Lung (tissue), 11 donors: ENCODE measurements at regions not wholly inside any gene's neighbourhood (a gene's known extent, or its start where the extent isn't known, plus 50 kb on each side); places are given as distances from the start of the nearest gene placed in this dataset.
A peak's percentile ranks its signal among the peaks of the same experiment; 100 is the strongest.

Source experiments
- ATAC-seq: fragments of 200-7000 bp; cut with Tn5 transposase; one replicate; pipeline ENCODE4 v1.9.1; 2020; ENCODE audit warnings: moderate number of reproducible peaks; ENCODE audit not compliant: insufficient read depth, low FRiP score
- DNase-seq, 3 donors: peaks; one replicate each; pipeline ENCODE4 v3.0.0-alpha.2; 2013 to 2017
- H3K27ac ChIP-seq, 2 donors: one replicate each; pipeline ENCODE4 v1.5.1; 2013; ENCODE audit warnings: mild to moderate bottlenecking in 2 of 2, moderate library complexity in 2 of 2, control low read depth in 1 of 2, inconsistent platforms in 1 of 2, low read depth in 1 of 2, low read length in 1 of 2
- H3K27me3 ChIP-seq, 3 donors: one replicate each; pipeline ENCODE4 v1.5.1; 2013; ENCODE audit warnings: low read length in 2 of 3; ENCODE audit not compliant: control insufficient read depth in 3 of 3, insufficient read depth in 3 of 3
- H3K36me3 ChIP-seq, 4 donors: one replicate each; pipeline ENCODE4 v1.5.1; 2013; ENCODE audit warnings: low read length in 4 of 4, mild to moderate bottlenecking in 1 of 4, moderate library complexity in 1 of 4; ENCODE audit not compliant: control insufficient read depth in 4 of 4, insufficient read depth in 4 of 4
- H3K4me1 ChIP-seq, 5 donors: one replicate each; pipeline ENCODE4 v1.5.1; 2013; ENCODE audit warnings: low read length in 5 of 5, mild to moderate bottlenecking in 2 of 5, moderate library complexity in 1 of 5; ENCODE audit not compliant: control insufficient read depth in 5 of 5, insufficient read depth in 5 of 5
- H3K4me3 ChIP-seq: one replicate; pipeline ENCODE4 v1.5.1; 2013; ENCODE audit warnings: mild to moderate bottlenecking, control low read depth, moderate library complexity
- H3K9ac ChIP-seq, 2 donors: one replicate each; pipeline ENCODE4 v1.5.1; 2013; ENCODE audit warnings: low read length in 2 of 2, control low read depth in 1 of 2; ENCODE audit not compliant: insufficient read depth in 1 of 2
- H3K9me3 ChIP-seq, 4 donors: one replicate each; pipeline ENCODE4 v1.5.1; 2013; ENCODE audit warnings: low read length in 3 of 4, mild to moderate bottlenecking in 1 of 4, moderate library complexity in 1 of 4; ENCODE audit not compliant: control insufficient read depth in 4 of 4, insufficient read depth in 3 of 4
- WGBS, 2 donors: extraction: QIAGEN DNeasy Blood & Tissue Kit; methylation state at CpG; one replicate each; pipeline ENCODE4 v1.1.7; 2013; 5-methylcytosine and 5-hydroxymethylcytosine counted together
- TF ChIP-seq, protein P1 (sequence below): IDR thresholded peaks from 2 replicates; pipeline ENCODE4 v1.5.1; 2012; ENCODE audit warnings: mild to moderate bottlenecking; ENCODE audit errors: control extremely low read depth, extremely low read depth
- donor health status: control.
- donor health status: control.
- donor health status: Bipolar disorder and iron deficiency.
- donor health status: healthy.
- donor health status: DM: yes; HTN: yes; CAD: no.

DNA sequence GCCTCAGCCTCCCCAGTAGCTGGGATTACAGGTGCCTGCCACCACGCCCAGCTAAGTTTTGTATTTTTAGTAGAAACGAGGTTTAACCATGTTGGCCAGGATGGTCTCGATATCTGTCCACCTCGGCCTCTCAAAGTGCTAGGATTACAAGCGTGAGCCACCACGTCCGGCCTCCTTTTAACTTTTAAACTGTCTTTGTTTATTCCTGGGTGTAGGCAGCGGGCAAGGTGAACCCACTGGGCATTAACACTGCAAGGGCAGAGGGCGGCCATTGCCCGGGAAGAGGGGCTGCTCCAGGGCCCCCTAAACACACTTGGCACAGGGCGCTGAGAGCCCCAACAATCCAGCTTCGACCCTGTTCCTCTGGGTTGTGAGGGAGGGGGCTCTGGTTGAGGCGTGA, 693.6 kb downstream of the BRD1 start:
- H3K9me3 ChIP-seq: peaks cover 0 to 2% (median 0%) of the 10 kb centered on the region in 4 donors
- TF ChIP-seq, protein P1, sequence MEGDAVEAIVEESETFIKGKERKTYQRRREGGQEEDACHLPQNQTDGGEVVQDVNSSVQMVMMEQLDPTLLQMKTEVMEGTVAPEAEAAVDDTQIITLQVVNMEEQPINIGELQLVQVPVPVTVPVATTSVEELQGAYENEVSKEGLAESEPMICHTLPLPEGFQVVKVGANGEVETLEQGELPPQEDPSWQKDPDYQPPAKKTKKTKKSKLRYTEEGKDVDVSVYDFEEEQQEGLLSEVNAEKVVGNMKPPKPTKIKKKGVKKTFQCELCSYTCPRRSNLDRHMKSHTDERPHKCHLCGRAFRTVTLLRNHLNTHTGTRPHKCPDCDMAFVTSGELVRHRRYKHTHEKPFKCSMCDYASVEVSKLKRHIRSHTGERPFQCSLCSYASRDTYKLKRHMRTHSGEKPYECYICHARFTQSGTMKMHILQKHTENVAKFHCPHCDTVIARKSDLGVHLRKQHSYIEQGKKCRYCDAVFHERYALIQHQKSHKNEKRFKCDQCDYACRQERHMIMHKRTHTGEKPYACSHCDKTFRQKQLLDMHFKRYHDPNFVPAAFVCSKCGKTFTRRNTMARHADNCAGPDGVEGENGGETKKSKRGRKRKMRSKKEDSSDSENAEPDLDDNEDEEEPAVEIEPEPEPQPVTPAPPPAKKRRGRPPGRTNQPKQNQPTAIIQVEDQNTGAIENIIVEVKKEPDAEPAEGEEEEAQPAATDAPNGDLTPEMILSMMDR: no peak
- no peak overlapping the region for H3K9ac ChIP-seq
- WGBS, 2 donors: 83 to 91% methylated on average over 13 of the region's 13 CpGs
- no peak for ATAC-seq
- H3K36me3 ChIP-seq: no peaks in the 10 kb centered on the region
- H3K4me3 ChIP-seq: no peak overlapping the region
- no peaks in the 10 kb centered on the region for H3K4me1 ChIP-seq
- peaks cover 0 to 3% (median 2%) of the 10 kb centered on the region in 3 donors for H3K27me3 ChIP-seq
- no peak for DNase-seq
- no peak overlapping the region for H3K27ac ChIP-seq

DNA sequence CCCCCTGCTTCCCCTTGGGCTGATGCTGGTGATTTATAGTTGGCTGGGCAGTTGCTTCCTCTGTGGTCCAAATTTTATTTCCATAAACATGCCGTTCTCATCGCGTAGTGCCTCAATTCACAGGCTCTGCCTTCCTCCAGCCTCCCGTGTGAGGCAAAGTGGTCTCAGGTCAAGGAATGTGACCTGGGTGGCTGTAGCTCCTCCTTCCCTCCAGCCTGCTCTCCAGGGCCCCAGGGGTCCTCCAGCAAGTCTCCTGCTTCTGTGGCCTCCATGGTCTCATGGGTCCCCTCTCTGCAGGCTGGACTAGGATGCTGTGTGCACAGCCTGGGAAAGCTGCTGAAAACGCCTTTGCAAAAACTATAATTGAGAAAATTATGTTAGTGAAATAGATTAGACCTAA, 694.1 kb downstream of the BRD1 start:
- Histone ChIP-seq H3K27me3 (peaks cover 0 to 3% (median 2%) of the 10 kb centered on the region in 3 donors), H3K27ac (no peak overlapping the region), H3K36me3 (no peaks in the 10 kb centered on the region), H3K4me3 (no peak overlapping the region), H3K4me1 (no peaks in the 10 kb centered on the region), H3K9ac (no peak overlapping the region), H3K9me3 (peaks cover 0 to 2% (median 0%) of the 10 kb centered on the region in 4 donors)
- ATAC-seq (no peak), DNase-seq (no peak)
- TF ChIP-seq, protein P1: no peak
- WGBS, 2 donors: 22 to 33% methylated on average over 5 of the region's 5 CpGs

DNA sequence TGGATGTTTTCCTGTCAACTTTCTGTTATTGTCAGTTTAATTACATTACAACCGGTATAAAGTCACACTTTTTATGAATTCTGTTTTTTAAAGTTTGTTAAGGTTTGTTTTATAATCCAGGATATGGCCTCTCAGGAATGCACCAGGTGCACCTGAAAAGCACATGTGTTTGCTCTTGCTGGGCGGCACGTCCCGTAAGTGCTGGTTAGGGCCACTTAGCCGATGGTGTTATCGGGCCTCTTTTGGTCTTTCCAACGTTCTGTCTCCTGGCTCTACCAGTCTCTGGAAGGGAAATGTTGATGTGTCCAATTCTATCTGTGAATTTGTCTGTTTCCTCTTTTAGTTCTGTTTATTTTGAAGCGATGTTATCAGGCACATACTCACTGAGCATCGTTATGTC, 695.7 kb downstream of the BRD1 start:
- no peak overlapping the region for H3K27ac ChIP-seq
- WGBS, 2 donors: 26 to 45% methylated on average over 9 of the region's 9 CpGs
- no peaks in the 10 kb centered on the region for H3K36me3 ChIP-seq
- no peak for ATAC-seq
- peaks cover 0 to 4% (median 1%) of the 10 kb centered on the region in 4 donors for H3K9me3 ChIP-seq
- peaks cover 0 to 3% (median 2%) of the 10 kb centered on the region in 3 donors for H3K27me3 ChIP-seq
- no peak overlapping the region for H3K4me3 ChIP-seq
- DNase-seq: peak; percentile 14 to 50 (median 34)
- no peak overlapping the region for H3K9ac ChIP-seq
- TF ChIP-seq, protein P1: no peak
- H3K4me1 ChIP-seq: no peaks in the 10 kb centered on the region

DNA sequence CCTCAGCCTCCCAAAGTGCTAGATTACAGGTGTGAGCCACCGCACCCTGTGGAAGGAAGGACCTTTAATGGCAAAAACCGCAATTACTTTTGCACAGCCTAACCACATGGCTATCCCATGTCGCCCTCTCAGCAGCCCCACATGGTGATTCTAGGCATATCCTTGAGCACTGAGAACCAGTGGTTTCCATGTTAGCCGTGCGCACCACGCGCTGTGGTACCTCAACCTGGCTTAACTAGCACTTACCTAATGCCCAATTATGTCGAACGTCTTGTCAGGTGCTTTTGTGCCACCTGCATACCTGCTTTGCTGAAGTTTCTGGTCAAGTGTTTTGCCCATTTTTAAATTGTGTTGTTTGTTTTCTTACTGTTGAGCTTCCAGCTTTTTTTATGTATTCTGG, 697.9 kb downstream of the BRD1 start:
- Histone ChIP-seq H3K9me3 (peaks cover 0 to 5% (median 2%) of the 10 kb centered on the region in 4 donors), H3K27me3 (peaks cover 0 to 3% (median 2%) of the 10 kb centered on the region in 3 donors), H3K36me3 (no peaks in the 10 kb centered on the region), H3K27ac (no peak overlapping the region), H3K4me3 (no peak overlapping the region), H3K4me1 (no peaks in the 10 kb centered on the region), H3K9ac (no peak overlapping the region)
- DNase-seq (no peak), ATAC-seq (no peak)
- TF ChIP-seq, protein P1: no peak
- 91 to 93% methylated on average over 9 of the region's 9 CpGs for WGBS, 2 donors
